Upper lobe of left lung (tissue), 6 donors: ENCODE measurements at regions not wholly inside any gene's neighbourhood (a gene's known extent, or its start where the extent isn't known, plus 50 kb on each side); places are given as distances from the start of the nearest gene placed in this dataset.

Experiments
- ATAC-seq, 2 donors: fragments of 200-7000 bp; cut with Tn5 transposase; one replicate each; pipeline ENCODE4 v1.9.1; 2022; ENCODE audit warnings: mild to moderate bottlenecking in 2 of 2, moderate library complexity in 2 of 2; ENCODE audit not compliant: low FRiP score in 2 of 2
- DNase-seq, 2 donors: peaks; one replicate each; pipeline ENCODE4 v3.0.0-alpha.2; 2019 to 2020
- H3K27ac ChIP-seq, 4 donors: fragments of 200-600 bp; sonication (generic); one replicate each; pipeline ENCODE4 v1.5.1; 2016 to 2019
- H3K27me3 ChIP-seq, 4 donors: fragments of 200-600 bp; sonication (generic); one replicate each; pipeline ENCODE4 v1.5.1; 2017 to 2019
- H3K36me3 ChIP-seq, 4 donors: fragments of 200-600 bp; sonication (generic); one replicate each; pipeline ENCODE4 v1.5.1; 2016 to 2019
- H3K4me1 ChIP-seq, 4 donors: fragments of 200-600 bp; sonication (generic); one replicate each; pipeline ENCODE4 v1.5.1; 2018 to 2019
- H3K4me3 ChIP-seq, 4 donors: fragments of 200-600 bp; sonication (generic); one replicate each; pipeline ENCODE4 v1.5.1; 2017 to 2019; ENCODE audit warnings: mild to moderate bottlenecking in 2 of 4, moderate library complexity in 1 of 4
- H3K9me3 ChIP-seq, 4 donors: fragments of 200-600 bp; sonication (generic); one replicate each; pipeline ENCODE4 v1.5.1; 2018 to 2019
- CTCF ChIP-seq, 6 experiments: fragments of 450-650 bp in 4 of 6; fragments of 200-600 bp in 2 of 6; sonication (generic) in 2 of 6; IDR thresholded peaks; one replicate each; pipeline ENCODE4 v1.5.1; 2016 to 2019; ENCODE audit warnings: antibody characterized with exemption in 6 of 6
- EP300 ChIP-seq, 4 donors: sonication (generic); formaldehyde crosslinking; IDR thresholded peaks; one replicate each; pipeline ENCODE4 v1.5.1; 2017; ENCODE audit warnings: antibody characterized with exemption in 4 of 4, control low read depth in 2 of 4
- POLR2A ChIP-seq, 4 donors: fragments of 450-650 bp; IDR thresholded peaks; one replicate each; pipeline ENCODE4 v1.5.1; 2016 to 2017; ENCODE audit warnings: antibody characterized with exemption in 4 of 4, mild to moderate bottlenecking in 2 of 4
- POLR2AphosphoS5 ChIP-seq, 2 donors: sonication (generic); formaldehyde crosslinking; IDR thresholded peaks; one replicate each; pipeline ENCODE4 v1.5.1; 2017; ENCODE audit warnings: antibody characterized with exemption in 2 of 2
- WGBS, 2 donors: methylation state at CpG; one replicate each; pipeline ENCODE4 v1.1.5; 2017 to 2018; 5-methylcytosine and 5-hydroxymethylcytosine counted together
- donor health status: DM: no; HTN: no; CAD: no; lungs with moderate emphysema.
- donor health status: DM: no; HTN: yes; CAD: no; lungs with severe emphysema.

- DNase-seq (no peak), ATAC-seq (no peak)
- Histone ChIP-seq H3K27me3 (no peaks in the 10 kb centered on the region), H3K9me3 (peaks cover 11 to 17% (median 15%) of the 10 kb centered on the region in 4 donors), H3K4me1 (peaks cover 0 to 13% (median 0%) of the 10 kb centered on the region in 4 donors), H3K4me3 (no peak overlapping the region), H3K27ac (no peak overlapping the region), H3K36me3 (no peaks in the 10 kb centered on the region)
- 42 to 51% methylated on average over 8 to 10 of the region's 10 CpGs for WGBS, 2 donors
- no peak for TF ChIP-seq EP300 (IDR thresholded peaks at IDR 0.05)
- no peak for TF ChIP-seq POLR2A (IDR thresholded peaks at IDR 0.05)
- TF ChIP-seq CTCF (IDR thresholded peaks at IDR 0.05) = no peak
- no peak for TF ChIP-seq POLR2AphosphoS5 (IDR thresholded peaks at IDR 0.05)
These were observed 106.6 kb upstream of the VASH1 start for GRCh38 chr14:76654573-76655108.

DNA sequence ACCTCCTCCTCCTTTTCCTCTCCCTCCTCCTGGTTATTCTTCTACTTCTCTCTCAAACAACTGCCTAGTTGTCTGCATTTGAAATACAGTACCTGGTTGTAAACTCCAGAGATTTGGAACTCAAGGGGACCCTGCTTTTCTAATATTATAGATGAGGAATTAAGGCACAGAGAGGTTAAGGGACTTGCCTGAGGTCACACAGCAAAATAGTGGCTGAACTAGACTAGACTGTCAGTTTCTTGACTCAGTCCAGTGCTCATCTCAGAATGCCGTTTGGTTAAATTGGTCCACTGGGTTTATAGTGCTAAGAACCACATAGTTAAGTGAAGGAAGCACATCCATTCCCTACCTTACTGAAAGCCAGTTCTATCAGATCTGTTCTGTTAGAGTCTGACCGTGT is 105.9 kb upstream of the VASH1 start:
- WGBS, 2 donors = 68 to 69% methylated on average over 2 of the region's 2 CpGs
- no peaks in the 10 kb centered on the region for H3K36me3 ChIP-seq
- TF ChIP-seq POLR2A (IDR thresholded peaks at IDR 0.05) (no peak), CTCF (IDR thresholded peaks at IDR 0.05) (no peak), EP300 (IDR thresholded peaks at IDR 0.05) (no peak), POLR2AphosphoS5 (IDR thresholded peaks at IDR 0.05) (no peak)
- no peak overlapping the region for H3K27ac ChIP-seq
- H3K4me3 ChIP-seq = no peak overlapping the region
- no peak for DNase-seq
- no peaks in the 10 kb centered on the region for H3K27me3 ChIP-seq
- peaks cover 11 to 17% (median 15%) of the 10 kb centered on the region in 4 donors for H3K9me3 ChIP-seq
- no peak for ATAC-seq
- H3K4me1 ChIP-seq = peaks cover 0 to 13% (median 0%) of the 10 kb centered on the region in 4 donors

DNA sequence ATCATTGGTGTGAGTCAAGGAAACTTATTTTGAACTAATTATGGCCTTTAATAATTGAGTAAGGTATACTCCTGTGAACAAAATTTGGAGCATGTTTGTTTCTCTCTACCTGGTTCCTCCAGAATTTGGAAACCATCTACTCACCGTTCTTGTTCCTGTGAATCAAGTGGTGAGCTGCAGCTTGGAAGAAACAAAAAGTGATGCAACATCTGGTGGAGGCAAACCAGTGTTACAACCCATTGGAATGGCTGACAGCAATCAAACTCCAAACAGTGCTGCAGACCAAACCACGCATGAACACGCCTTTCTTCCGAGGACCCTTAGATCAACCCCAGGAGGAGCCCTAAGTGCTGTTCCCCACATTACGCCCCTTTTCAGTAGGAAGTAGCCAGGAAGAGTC is 104.7 kb upstream of the VASH1 start:
- WGBS, 2 donors = 89 to 95% methylated on average over 5 of the region's 5 CpGs
- no peak overlapping the region for H3K4me3 ChIP-seq
- TF ChIP-seq EP300 (IDR thresholded peaks at IDR 0.05) = no peak
- no peak for TF ChIP-seq CTCF (IDR thresholded peaks at IDR 0.05)
- TF ChIP-seq POLR2AphosphoS5 (IDR thresholded peaks at IDR 0.05) = no peak
- TF ChIP-seq POLR2A (IDR thresholded peaks at IDR 0.05) = no peak

GRCh38 chr14:76657404-76657803 is 103.9 kb upstream of the VASH1 start:
- ATAC-seq (no peak), DNase-seq (no peak)
- Histone ChIP-seq H3K36me3 (no peaks in the 10 kb centered on the region), H3K9me3 (peaks cover 11 to 17% (median 15%) of the 10 kb centered on the region in 4 donors), H3K4me3 (no peak overlapping the region), H3K4me1 (peaks cover 0 to 13% (median 0%) of the 10 kb centered on the region in 4 donors), H3K27me3 (no peaks in the 10 kb centered on the region), H3K27ac (no peak overlapping the region)
- whole genome bisulfite sequencing, 2 donors = 91 to 100% methylated on average over 1 of the region's 1 CpG
- TF ChIP-seq CTCF (IDR thresholded peaks at IDR 0.05) (no peak), POLR2AphosphoS5 (IDR thresholded peaks at IDR 0.05) (no peak), EP300 (IDR thresholded peaks at IDR 0.05) (no peak)

More for the DNA sequence above, 104.7 kb upstream of the VASH1 start:
- H3K36me3 ChIP-seq = no peaks in the 10 kb centered on the region
- no peak overlapping the region for H3K27ac ChIP-seq
- ATAC-seq (no peak), DNase-seq (no peak)
- peaks cover 11 to 17% (median 15%) of the 10 kb centered on the region in 4 donors for H3K9me3 ChIP-seq
- H3K27me3 ChIP-seq = no peaks in the 10 kb centered on the region
- peaks cover 0 to 13% (median 0%) of the 10 kb centered on the region in 4 donors for H3K4me1 ChIP-seq

DNA sequence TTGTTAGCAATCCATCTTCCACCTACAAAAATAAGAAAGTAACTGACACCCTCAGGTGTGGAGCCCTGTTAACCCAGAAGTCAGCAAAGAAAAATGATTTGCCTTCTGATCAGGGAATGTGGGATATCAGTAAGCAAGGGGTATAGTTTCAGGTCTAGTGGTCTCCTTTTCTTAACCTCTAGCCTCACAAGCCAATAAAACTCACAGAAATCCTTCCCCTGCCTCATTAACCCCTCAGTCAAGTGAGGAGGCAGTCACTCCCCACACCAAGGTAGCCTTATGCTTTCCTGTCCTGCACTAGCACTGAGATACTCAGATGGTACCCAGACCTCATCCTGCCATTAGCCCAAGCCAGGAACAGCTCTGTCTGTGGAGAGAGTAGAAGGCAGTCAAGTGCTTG is 103.4 kb upstream of the VASH1 start:
- no peak for DNase-seq
- no peak for ATAC-seq
- Histone ChIP-seq H3K27ac (no peak overlapping the region), H3K27me3 (no peaks in the 10 kb centered on the region), H3K36me3 (no peaks in the 10 kb centered on the region), H3K9me3 (peaks cover 11 to 17% (median 15%) of the 10 kb centered on the region in 4 donors), H3K4me1 (peaks cover 0 to 13% (median 0%) of the 10 kb centered on the region in 4 donors), H3K4me3 (no peak overlapping the region)
- TF ChIP-seq POLR2A (IDR thresholded peaks at IDR 0.05) (no peak), CTCF (IDR thresholded peaks at IDR 0.05) (no peak), EP300 (IDR thresholded peaks at IDR 0.05) (no peak), POLR2AphosphoS5 (IDR thresholded peaks at IDR 0.05) (no peak)
